H9 (cell line): ENCODE measurements at regions not wholly inside any gene's neighbourhood (a gene's known extent, or its start where the extent isn't known, plus 50 kb on each side); places are given as distances from the start of the nearest gene placed in this dataset.

ENCODE experiments used
- DNase-seq: peaks from one replicate; pipeline ENCODE4 v3.0.0-alpha.2; 2017
- H2AFZ ChIP-seq: one replicate; pipeline ENCODE4 v1.6.1; 2013; ENCODE audit warnings: mild to moderate bottlenecking, low read length, control low read depth, moderate library complexity
- H2AK5ac ChIP-seq: 2 replicates; pipeline ENCODE4 v1.6.1; 2013; ENCODE audit warnings: low read length, control low read depth, mixed read lengths; ENCODE audit not compliant: insufficient read length
- H2BK120ac ChIP-seq: one replicate; pipeline ENCODE4 v1.6.1; 2013; ENCODE audit warnings: low read depth, mild to moderate bottlenecking, low read length, control low read depth, inconsistent platforms; ENCODE audit not compliant: poor library complexity, severe bottlenecking
- H2BK12ac ChIP-seq: 2 replicates; pipeline ENCODE4 v1.6.1; 2013; ENCODE audit warnings: low read length, control low read depth, mixed read lengths, low read depth; ENCODE audit not compliant: insufficient read length
- H2BK15ac ChIP-seq: 2 replicates; pipeline ENCODE4 v1.6.1; 2013; ENCODE audit warnings: low read depth, low read length, control low read depth
- H2BK20ac ChIP-seq: one replicate; pipeline ENCODE4 v1.6.1; 2013; ENCODE audit warnings: low read depth, mild to moderate bottlenecking, low read length, control low read depth, inconsistent platforms; ENCODE audit not compliant: poor library complexity, severe bottlenecking
- H2BK5ac ChIP-seq: 2 replicates; pipeline ENCODE4 v1.6.1; 2013; ENCODE audit warnings: low read length, control low read depth, mixed read lengths; ENCODE audit not compliant: insufficient read length
- H3K14ac ChIP-seq: 2 replicates; pipeline ENCODE4 v1.6.1; 2013; ENCODE audit warnings: low read length, control low read depth; ENCODE audit not compliant: insufficient read depth
- H3K18ac ChIP-seq: 2 replicates; pipeline ENCODE4 v1.6.1; 2013; ENCODE audit warnings: low read depth, mild to moderate bottlenecking, mixed read lengths, low read length, control low read depth; ENCODE audit not compliant: insufficient read length
- H3K23ac ChIP-seq: 2 replicates; pipeline ENCODE4 v1.6.1; 2013; ENCODE audit warnings: low read length, control low read depth, mixed read lengths, low read depth; ENCODE audit not compliant: insufficient read length
- H3K23me2 ChIP-seq: 2 replicates; pipeline ENCODE4 v1.6.1; 2013; ENCODE audit warnings: low read depth, mild to moderate bottlenecking, mixed read lengths, low read length, control low read depth; ENCODE audit not compliant: insufficient read length, poor library complexity, severe bottlenecking
- H3K27ac ChIP-seq: 2 replicates; pipeline ENCODE4 v1.5.1; 2013; ENCODE audit warnings: low read length, control low read depth, mixed read lengths, low read depth; ENCODE audit not compliant: insufficient read length
- H3K27me3 ChIP-seq: 2 replicates; pipeline ENCODE4 v1.6.1; 2013; ENCODE audit warnings: low read length, control low read depth, inconsistent platforms; ENCODE audit not compliant: insufficient read depth
- H3K4ac ChIP-seq: 2 replicates; pipeline ENCODE4 v1.6.1; 2013; ENCODE audit warnings: low read depth, mild to moderate bottlenecking, control low read depth, inconsistent platforms, low read length, moderate library complexity
- H3K4me1 ChIP-seq: 2 replicates; pipeline ENCODE4 v1.6.1; 2013; ENCODE audit warnings: low read length, control low read depth, inconsistent platforms; ENCODE audit not compliant: insufficient read depth
- H3K4me2 ChIP-seq: 2 replicates; pipeline ENCODE4 v1.6.1; 2013; ENCODE audit warnings: low read length, control low read depth, mixed read lengths; ENCODE audit not compliant: insufficient read length, insufficient read depth
- H3K56ac ChIP-seq: 2 replicates; pipeline ENCODE4 v1.6.1; 2013; ENCODE audit warnings: low read depth, mild to moderate bottlenecking, mixed read lengths, low read length, control low read depth; ENCODE audit not compliant: insufficient read length
- H3K79me1 ChIP-seq: 2 replicates; pipeline ENCODE4 v1.6.1; 2013; ENCODE audit warnings: low read depth, mild to moderate bottlenecking, moderate library complexity, low read length, control low read depth, inconsistent platforms; ENCODE audit not compliant: insufficient read depth, poor library complexity, severe bottlenecking
- H3K79me2 ChIP-seq: 2 replicates; pipeline ENCODE4 v1.6.1; 2013; ENCODE audit warnings: low read length, control low read depth, inconsistent platforms; ENCODE audit not compliant: insufficient read depth
- H3K9ac ChIP-seq: 2 replicates; pipeline ENCODE4 v1.6.1; 2013; ENCODE audit warnings: low read length, control low read depth, mixed read lengths; ENCODE audit not compliant: insufficient read length; ENCODE audit errors: extremely low read depth
- H3K9me3 ChIP-seq: one replicate; pipeline ENCODE4 v1.6.1; 2013; ENCODE audit warnings: low read depth, low read length, inconsistent platforms; ENCODE audit not compliant: control insufficient read depth
- H3T11ph ChIP-seq: one replicate; pipeline ENCODE4 v1.6.1; 2013; ENCODE audit warnings: mild to moderate bottlenecking, low read length, control low read depth, inconsistent platforms
- H4K20me1 ChIP-seq: one replicate; pipeline ENCODE4 v1.6.1; 2013; ENCODE audit not compliant: control insufficient read depth, insufficient read length, insufficient read depth
- H4K5ac ChIP-seq: 2 replicates; pipeline ENCODE4 v1.6.1; 2013; ENCODE audit warnings: low read depth, mild to moderate bottlenecking, mixed read lengths, low read length, control low read depth; ENCODE audit not compliant: insufficient read length
- H4K8ac ChIP-seq: replicated peaks from 2 replicates; pipeline ENCODE4 v1.6.1; 2013; ENCODE audit warnings: low read length, control low read depth, mixed read lengths, low read depth; ENCODE audit not compliant: insufficient read length
- H4K91ac ChIP-seq: 2 replicates; pipeline ENCODE4 v1.6.1; 2013; ENCODE audit warnings: low read depth, mild to moderate bottlenecking, moderate library complexity, mixed read lengths, low read length, control low read depth; ENCODE audit not compliant: insufficient read length
- H3K27ac Mint-ChIP-seq, 3 experiments: 2 replicates in 2 of 3; 3 replicates in 1 of 3; pipeline ENCODE4 v1.8.0; 2020 to 2021; ENCODE audit warnings: mixed read lengths in 3 of 3, mild to moderate bottlenecking in 1 of 3, moderate library complexity in 1 of 3
- H3K27me3 Mint-ChIP-seq: 2 replicates; pipeline ENCODE4 v1.8.0; 2021; ENCODE audit warnings: low read depth, mild to moderate bottlenecking, moderate library complexity, mixed read lengths
- H3K36me3 Mint-ChIP-seq, 3 experiments: 2 replicates in 2 of 3; 3 replicates in 1 of 3; pipeline ENCODE4 v1.8.0; 2020 to 2021; ENCODE audit warnings: low read depth in 3 of 3, mixed read lengths in 3 of 3; ENCODE audit not compliant: insufficient read depth in 1 of 3
- H3K4me1 Mint-ChIP-seq, 2 experiments: 2 replicates each; pipeline ENCODE4 v1.8.0; 2020; ENCODE audit warnings: mixed read lengths in 2 of 2
- H3K4me3 Mint-ChIP-seq, 2 experiments: 2 replicates in 1 of 2; 3 replicates in 1 of 2; pipeline ENCODE4 v1.8.0; 2020 to 2021; ENCODE audit warnings: mild to moderate bottlenecking in 2 of 2, mixed read lengths in 2 of 2, moderate library complexity in 1 of 2
- H3K9me3 Mint-ChIP-seq, 2 experiments: 2 replicates in 1 of 2; 3 replicates in 1 of 2; pipeline ENCODE4 v1.8.0; 2020; ENCODE audit warnings: mild to moderate bottlenecking in 2 of 2, mixed read lengths in 2 of 2, moderate library complexity in 1 of 2
- WGBS: extraction: QIAGEN DNeasy Blood & Tissue Kit; methylation state at CpG from one replicate; pipeline ENCODE4 v1.1.7; 2013; ENCODE audit warnings: missing lambda C conversion rate, low lambda C conversion rate, mixed read lengths; ENCODE audit not compliant: insufficient read length; ENCODE audit errors: extremely low coverage; 5-methylcytosine and 5-hydroxymethylcytosine counted together
- TF ChIP-seq, protein P1 (sequence below): fragments of 200-600 bp; sonication (generic); conservative IDR thresholded peaks from 3 replicates; pipeline ENCODE4 v1.8.0; 2021; ENCODE audit warnings: antibody characterized with exemption, mild to moderate bottlenecking

- Histone ChIP-seq H4K8ac (no peak overlapping the region), H3K79me2 (no peaks in the 10 kb centered on the region), H2BK20ac (no peak overlapping the region), H3T11ph (no peak overlapping the region), H2AK5ac (no peak overlapping the region), H3K79me1 (no peaks in the 10 kb centered on the region), H4K20me1 (no peaks in the 10 kb centered on the region), H3K56ac (no peak overlapping the region), H3K9ac (no peak overlapping the region), H2BK12ac (no peak overlapping the region), H2BK15ac (no peak overlapping the region), H3K4ac (no peak overlapping the region), H3K9me3 (no peaks in the 10 kb centered on the region), H4K5ac (no peak overlapping the region), H3K18ac (no peak overlapping the region), H2AFZ (no peak overlapping the region), H2BK120ac (no peak overlapping the region), H3K14ac (no peak overlapping the region), H4K91ac (no peak overlapping the region), H3K27me3 (peaks cover 80% of the 10 kb centered on the region), H3K4me2 (peak overlapping the region; percentile 81), H2BK5ac (no peak overlapping the region), H3K4me1 (no peaks in the 10 kb centered on the region; the same call in 1 of the 2 replicates), H3K23ac (no peak overlapping the region), H3K23me2 (peaks cover 49% of the 10 kb centered on the region), H3K27ac (no peak overlapping the region)
- H3K9me3 Mint-ChIP-seq, result peaks cover 0 to 4% of the 10 kb centered on the region in 2 experiments; a peak in 2 of 5 replicates
- no peaks in the 10 kb centered on the region; a peak in 1 of 7 replicates for H3K36me3 Mint-ChIP-seq
- no CpG with 5 or more reads among the region's 32 CpGs for WGBS
- no peak overlapping the region for H3K27ac Mint-ChIP-seq
- DNase-seq, result no peak
- H3K4me1 Mint-ChIP-seq, result peaks cover 51 to 62% of the 10 kb centered on the region in 2 experiments
- TF ChIP-seq, protein P1, sequence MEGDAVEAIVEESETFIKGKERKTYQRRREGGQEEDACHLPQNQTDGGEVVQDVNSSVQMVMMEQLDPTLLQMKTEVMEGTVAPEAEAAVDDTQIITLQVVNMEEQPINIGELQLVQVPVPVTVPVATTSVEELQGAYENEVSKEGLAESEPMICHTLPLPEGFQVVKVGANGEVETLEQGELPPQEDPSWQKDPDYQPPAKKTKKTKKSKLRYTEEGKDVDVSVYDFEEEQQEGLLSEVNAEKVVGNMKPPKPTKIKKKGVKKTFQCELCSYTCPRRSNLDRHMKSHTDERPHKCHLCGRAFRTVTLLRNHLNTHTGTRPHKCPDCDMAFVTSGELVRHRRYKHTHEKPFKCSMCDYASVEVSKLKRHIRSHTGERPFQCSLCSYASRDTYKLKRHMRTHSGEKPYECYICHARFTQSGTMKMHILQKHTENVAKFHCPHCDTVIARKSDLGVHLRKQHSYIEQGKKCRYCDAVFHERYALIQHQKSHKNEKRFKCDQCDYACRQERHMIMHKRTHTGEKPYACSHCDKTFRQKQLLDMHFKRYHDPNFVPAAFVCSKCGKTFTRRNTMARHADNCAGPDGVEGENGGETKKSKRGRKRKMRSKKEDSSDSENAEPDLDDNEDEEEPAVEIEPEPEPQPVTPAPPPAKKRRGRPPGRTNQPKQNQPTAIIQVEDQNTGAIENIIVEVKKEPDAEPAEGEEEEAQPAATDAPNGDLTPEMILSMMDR, result no peak
- H3K4me3 Mint-ChIP-seq, result peak overlapping the region; percentile 74 to 98
- peaks cover 100% of the 10 kb centered on the region for H3K27me3 Mint-ChIP-seq
These were observed 412.3 kb upstream of the ESRRG start for GRCh38 chr1:217135569-217135915.
